ENCODE measurements at regions not wholly inside any gene's neighbourhood (a gene's known extent, or its start where the extent isn't known, plus 50 kb on each side); places are given as distances from the start of the nearest gene placed in this dataset.
"Not testable (repeated sequence)": the region's sequence is repeated elsewhere in the genome, so short reads cannot be mapped to it uniquely, and the experiment has no call there.

GRCh38 chr1:86805898-86806519, 101.6 kb downstream of the SH3GLB1 start:
- FAIRE-seq; H3K9ac ChIP-seq (ENCODE audit: insufficient read depth in 1 of 2, low read depth in 2 of 2, low read length in 2 of 2); H3K27ac ChIP-seq (ENCODE audit: extremely low read depth, low read depth, low read length); H3K9me3 ChIP-seq (replicated peaks; ENCODE audit: control insufficient read depth, insufficient read depth, low read depth, low read length); POLR2A ChIA-PET; BruUV-seq (replicated peaks); ATAC-seq; H3K4me1 ChIP-seq (replicated peaks in 1 of 2; ENCODE audit: control insufficient read depth in 2 of 2, insufficient read depth in 2 of 2, low read length in 2 of 2); in situ Hi-C loops (cut with MboI); CTCF ChIA-PET (ENCODE audit: low intra/inter-chr PET ratio); H3K79me2 ChIP-seq (ENCODE audit: control insufficient read depth, insufficient read depth, low read length); H3K4me2 ChIP-seq (ENCODE audit: insufficient read depth, low read length); H3K27me3 ChIP-seq (ENCODE audit: control insufficient read depth in 2 of 2, insufficient read depth in 2 of 2, low read length in 2 of 2); DNase-seq (ENCODE audit: extremely low read depth in 1 of 4, low spot score in 3 of 4); H3K36me3 ChIP-seq (ENCODE audit: control insufficient read depth, insufficient read depth, low read length); H3K4me3 ChIP-seq; intact Hi-C loops (cut with micrococcal nuclease); H4K20me1 ChIP-seq (replicated peaks; ENCODE audit: control insufficient read depth, insufficient read depth, low read length); H2AFZ ChIP-seq (ENCODE audit: low read depth, low read length); H3K9me1 ChIP-seq (ENCODE audit: control insufficient read depth, insufficient read depth, low read length); TF ChIP-seq JUND (tag; IDR thresholded peaks at IDR 0.05; ENCODE audit: borderline replicate concordance, low read depth, low read length); NR2C2 (CRISPR knock-in tag; IDR thresholded peaks at IDR 0.05); MYC (CRISPR knock-in tag; IDR thresholded peaks at IDR 0.05; ENCODE audit: borderline replicate concordance, low read depth): not testable (repeated sequence)
- WGBS (ENCODE audit: insufficient coverage, low coverage, missing lambda C conversion rate): 30% methylated on average over 9 of the region's 9 CpGs
- TF ChIP-seq ZNF766 (CRISPR knock-in tag; conservative IDR thresholded peaks at IDR 0.05): 0 out of 2 replicates have a peak, but pooled peaks have one; percentile 22
- peak; percentile 49; the same call in 1 of the 2 replicates for TF ChIP-seq JUND (IDR thresholded peaks at IDR 0.05; ENCODE audit: borderline replicate concordance, low read depth, low read length)
- TF ChIP-seq NRF1 (conservative IDR thresholded peaks at IDR 0.05 in 1 of 2, IDR thresholded peaks at IDR 0.05 in 1 of 2): 0 out of 4 replicates have a peak, but pooled peaks of 1 of the 2 experiments have one; percentile 4
- peak; percentile 94 for TF ChIP-seq CEBPB (tag; IDR thresholded peaks at IDR 0.05)
- 0 out of 4 replicates have a peak, but pooled peaks of 1 of the 2 experiments have one; percentile 27 for TF ChIP-seq RCOR1 (IDR thresholded peaks at IDR 0.05; ENCODE audit: borderline replicate concordance in 1 of 2, low read depth in 2 of 2, low read length in 2 of 2)
- TF ChIP-seq CREM (IDR thresholded peaks at IDR 0.05; ENCODE audit: low read depth): peak; percentile 8; the same call in 1 of the 2 replicates
- TF ChIP-seq ZKSCAN1 (IDR thresholded peaks at IDR 0.05; ENCODE audit: low read depth, low read length): peak; percentile 81; the same call in 1 of the 2 replicates
- peak; percentile 47 for TF ChIP-seq EP300 (IDR thresholded peaks at IDR 0.05; ENCODE audit: low read length)
- TF ChIP-seq ZFX (CRISPR knock-in tag; IDR thresholded peaks at IDR 0.05): 0 out of 2 replicates have a peak, but pooled peaks have one; percentile 14
- TF ChIP-seq KLF6 (CRISPR knock-in tag; IDR thresholded peaks at IDR 0.05; ENCODE audit: borderline replicate concordance): 0 out of 2 replicates have a peak, but pooled peaks have one; percentile 14
- peak; percentile 44; the same call in 1 of the 2 replicates for TF ChIP-seq ATF7 (IDR thresholded peaks at IDR 0.05)
- peak; percentile 56; the same call in 1 of the 2 replicates for TF ChIP-seq L3MBTL2 (IDR thresholded peaks at IDR 0.05)
- peak; percentile 83 for TF ChIP-seq NR2C2 (tag; IDR thresholded peaks at IDR 0.05)
- peak; percentile 59; the same call in 1 of the 2 replicates for TF ChIP-seq ESRRA (IDR thresholded peaks at IDR 0.05; ENCODE audit: borderline replicate concordance, low read depth)
- TF ChIP-seq SMAD4 (CRISPR knock-in tag; conservative IDR thresholded peaks at IDR 0.05): peak; percentile 66
- TF ChIP-seq TRIM24 (IDR thresholded peaks at IDR 0.05): peak; percentile 94 to 97
- TF ChIP-seq DMBX1 (CRISPR knock-in tag; IDR thresholded peaks at IDR 0.05; ENCODE audit: borderline replicate concordance): peak; percentile 31; the same call in 1 of the 2 replicates
- 0 out of 2 replicates have a peak, but pooled peaks have one; percentile 20 for TF ChIP-seq ZNF584 (CRISPR knock-in tag; IDR thresholded peaks at IDR 0.05; ENCODE audit: low read depth)
- TF ChIP-seq ZSCAN32 (CRISPR knock-in tag; IDR thresholded peaks at IDR 0.05): peak; percentile 86
- TF ChIP-seq, protein P1, sequence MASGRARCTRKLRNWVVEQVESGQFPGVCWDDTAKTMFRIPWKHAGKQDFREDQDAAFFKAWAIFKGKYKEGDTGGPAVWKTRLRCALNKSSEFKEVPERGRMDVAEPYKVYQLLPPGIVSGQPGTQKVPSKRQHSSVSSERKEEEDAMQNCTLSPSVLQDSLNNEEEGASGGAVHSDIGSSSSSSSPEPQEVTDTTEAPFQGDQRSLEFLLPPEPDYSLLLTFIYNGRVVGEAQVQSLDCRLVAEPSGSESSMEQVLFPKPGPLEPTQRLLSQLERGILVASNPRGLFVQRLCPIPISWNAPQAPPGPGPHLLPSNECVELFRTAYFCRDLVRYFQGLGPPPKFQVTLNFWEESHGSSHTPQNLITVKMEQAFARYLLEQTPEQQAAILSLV (tag; IDR thresholded peaks at IDR 0.05): peak; percentile 49; the same call in 1 of the 2 replicates
- 0 out of 2 replicates have a peak, but pooled peaks have one; percentile 19 for TF ChIP-seq MYC (IDR thresholded peaks at IDR 0.05; ENCODE audit: low read depth, low read length)
